SK-N-SH treated with all-trans-retinoic acid at 6 μM for 48 hours (cell line): ENCODE measurements at regions not wholly inside any gene's neighbourhood (a gene's known extent, or its start where the extent isn't known, plus 50 kb on each side); places are given as distances from the start of the nearest gene placed in this dataset.

Source experiments
- ATAC-seq: fragments of 200-7000 bp; cut with Tn5 transposase; 3 replicates; pipeline ENCODE4 v1.9.1; 2020; ENCODE audit warnings: mild to moderate bottlenecking, moderate library complexity
- ARNTL ChIP-seq: fragments of 450-650 bp; formaldehyde crosslinking; IDR thresholded peaks from 2 replicates; pipeline ENCODE4 v1.5.0; 2020; ENCODE audit warnings: low read depth, mild to moderate bottlenecking, moderate library complexity, borderline replicate concordance
- BACH2 ChIP-seq: fragments of 250-450 bp; sonication (Bioruptor Pico); IDR thresholded peaks from 2 replicates; pipeline ENCODE4 v1.9.0; 2021; ENCODE audit warnings: mild to moderate bottlenecking, borderline replicate concordance
- CREB5 ChIP-seq: fragments of 250-450 bp; sonication (Bioruptor Pico); IDR thresholded peaks from 2 replicates; pipeline ENCODE4 v1.5.1; 2020; ENCODE audit warnings: low read depth, mild to moderate bottlenecking, moderate library complexity
- CSDC2 ChIP-seq: fragments of 250-450 bp; sonication (Bioruptor Pico); IDR thresholded peaks from 2 replicates; pipeline ENCODE4 v1.5.0; 2020; ENCODE audit warnings: mild to moderate bottlenecking, moderate library complexity
- CSRNP3 ChIP-seq: fragments of 250-450 bp; sonication (Bioruptor Pico); IDR thresholded peaks from 2 replicates; pipeline ENCODE4 v1.5.1; 2021; ENCODE audit warnings: mild to moderate bottlenecking, moderate library complexity
- ESRRG ChIP-seq: fragments of 250-450 bp; sonication (Bioruptor Pico); IDR thresholded peaks from 2 replicates; pipeline ENCODE4 v1.6.1; 2021; ENCODE audit warnings: mild to moderate bottlenecking
- GLIS3 ChIP-seq: fragments of 250-450 bp; sonication (Bioruptor Pico); IDR thresholded peaks from 2 replicates; pipeline ENCODE4 v1.5.0; 2020; ENCODE audit warnings: mild to moderate bottlenecking, moderate library complexity
- ISL1 ChIP-seq: fragments of 250-450 bp; sonication (Bioruptor Pico); IDR thresholded peaks from 2 replicates; pipeline ENCODE4 v2.1.2; 2022; ENCODE audit warnings: mild to moderate bottlenecking, moderate library complexity
- OSR1 ChIP-seq: fragments of 250-450 bp; sonication (Bioruptor Pico); IDR thresholded peaks from 2 replicates; pipeline ENCODE4 v1.8.0; 2022; ENCODE audit warnings: moderate library complexity, mild to moderate bottlenecking, inconsistent platforms
- PATZ1 ChIP-seq: fragments of 250-450 bp; sonication (Bioruptor Pico); IDR thresholded peaks from 2 replicates; pipeline ENCODE4 v1.8.0; 2020; ENCODE audit warnings: mild to moderate bottlenecking, moderate library complexity, borderline replicate concordance
- POU6F1 ChIP-seq: fragments of 250-450 bp; sonication (Bioruptor Pico); IDR thresholded peaks from 2 replicates; pipeline ENCODE4 v1.8.0; 2021; ENCODE audit warnings: low read depth, mild to moderate bottlenecking, moderate library complexity, borderline replicate concordance
- PPARA ChIP-seq: fragments of 250-450 bp; sonication (Bioruptor Pico); IDR thresholded peaks from 2 replicates; pipeline ENCODE4 v1.5.0; 2020; ENCODE audit warnings: mild to moderate bottlenecking, borderline replicate concordance
- RARB ChIP-seq: fragments of 250-450 bp; sonication (Bioruptor Pico); IDR thresholded peaks from 2 replicates; pipeline ENCODE4 v1.8.0; 2021; ENCODE audit warnings: mild to moderate bottlenecking, moderate library complexity
- SNAI2 ChIP-seq: fragments of 250-450 bp; sonication (Bioruptor Pico); IDR thresholded peaks from 2 replicates; pipeline ENCODE4 v1.5.0; 2020; ENCODE audit warnings: mild to moderate bottlenecking, moderate library complexity
- TCF4 ChIP-seq: fragments of 250-450 bp; sonication (Bioruptor Pico); IDR thresholded peaks from 2 replicates; pipeline ENCODE4 v1.8.0; 2021; ENCODE audit warnings: mild to moderate bottlenecking, moderate library complexity, borderline replicate concordance
- TOX ChIP-seq: fragments of 250-450 bp; sonication (Bioruptor Pico); IDR thresholded peaks from 2 replicates; pipeline ENCODE4 v1.8.0; 2021; ENCODE audit warnings: mild to moderate bottlenecking, moderate library complexity, borderline replicate concordance
- ZC3H10 ChIP-seq: fragments of 250-450 bp; sonication (Bioruptor Pico); IDR thresholded peaks from 2 replicates; pipeline ENCODE4 v1.5.1; 2021; ENCODE audit warnings: mild to moderate bottlenecking, moderate library complexity
- ZFP3 ChIP-seq: fragments of 250-450 bp; sonication (Bioruptor Pico); IDR thresholded peaks from 2 replicates; pipeline ENCODE4 v1.5.0; 2020; ENCODE audit warnings: mild to moderate bottlenecking, moderate library complexity
- ZFP30 ChIP-seq: fragments of 450-650 bp; formaldehyde crosslinking; IDR thresholded peaks from 2 replicates; pipeline ENCODE4 v1.5.0; 2022; ENCODE audit warnings: mild to moderate bottlenecking, moderate library complexity
- ZNF70 ChIP-seq: fragments of 450-650 bp; formaldehyde crosslinking; IDR thresholded peaks from 2 replicates; pipeline ENCODE4 v1.5.0; 2020; ENCODE audit warnings: mild to moderate bottlenecking, moderate library complexity

- TF ChIP-seq ZFP3 (CRISPR knock-in tag): no peak
- no peak for TF ChIP-seq OSR1 (CRISPR knock-in tag)
- TF ChIP-seq CREB5 (CRISPR knock-in tag): no peak
- TF ChIP-seq PPARA (CRISPR knock-in tag): no peak
- TF ChIP-seq RARB (CRISPR knock-in tag): no peak
- no peak for TF ChIP-seq BACH2 (CRISPR knock-in tag)
- no peak for TF ChIP-seq TOX (CRISPR knock-in tag)
- no peak for TF ChIP-seq CSDC2 (CRISPR knock-in tag)
- ATAC-seq: no peak
Measured at GRCh38 chr5:159642379-159642778, 273.9 kb upstream of the ADRA1B start.

GRCh38 chr5:159644053-159644452 lies 272.2 kb upstream of the ADRA1B start:
- no peak for ATAC-seq
- no peak for TF ChIP-seq CSDC2 (CRISPR knock-in tag)
- TF ChIP-seq SNAI2 (CRISPR knock-in tag): no peak
- no peak for TF ChIP-seq CREB5 (CRISPR knock-in tag)
- no peak for TF ChIP-seq RARB (CRISPR knock-in tag)
- no peak for TF ChIP-seq CSRNP3 (CRISPR knock-in tag)
- TF ChIP-seq, all 23 proteins: peak for 0

GRCh38 chr5:159645179-159645846 lies 271.0 kb upstream of the ADRA1B start:
- TF ChIP-seq TOX (CRISPR knock-in tag) (no peak), ZC3H10 (CRISPR knock-in tag) (no peak), ESRRG (CRISPR knock-in tag) (no peak), CSDC2 (CRISPR knock-in tag) (no peak), GLIS3 (CRISPR knock-in tag) (no peak), CREB5 (CRISPR knock-in tag) (no peak), SNAI2 (CRISPR knock-in tag) (no peak), TCF4 (CRISPR knock-in tag) (no peak), ZNF70 (no peak), ZFP3 (CRISPR knock-in tag) (no peak), ISL1 (CRISPR knock-in tag) (no peak), POU6F1 (CRISPR knock-in tag) (no peak), BACH2 (CRISPR knock-in tag) (no peak), ARNTL (CRISPR knock-in tag) (no peak), ZFP30 (no peak), PATZ1 (no peak)
- TF ChIP-seq, all 23 proteins: peak for 0
- no peak for ATAC-seq
